NCI-H526 treated with DMSO at 0.1 percent for 48 hours (cell line): ENCODE measurements at regions not wholly inside any gene's neighbourhood (a gene's known extent, or its start where the extent isn't known, plus 50 kb on each side); places are given as distances from the start of the nearest gene placed in this dataset.
A peak's percentile ranks its signal among the peaks of the same experiment; 100 is the strongest.

Experiments
- DNase-seq: peaks from one replicate; lab custom pipeline; 2025; lab: John Stamatoyannopoulos, UW

GRCh38 chr15:98476559-98476958 lies 171.8 kb upstream of the IGF1R start:
- DNase-seq: no peak

GRCh38 chr15:98480844-98481243 lies 167.5 kb upstream of the IGF1R start:
- DNase-seq: no peak

- DNase-seq: no peak
These were observed 164.7 kb upstream of the IGF1R start for GRCh38 chr15:98483575-98484130.

- DNase-seq: no peak
These were observed 163.4 kb upstream of the IGF1R start for GRCh38 chr15:98484914-98485313.

- DNase-seq: no peak
These were observed 162.9 kb upstream of the IGF1R start for GRCh38 chr15:98485451-98485850.

GRCh38 chr15:98493966-98494511 lies 154.3 kb upstream of the IGF1R start:
- DNase-seq: no peak

- DNase-seq: no peak
These were observed 147.1 kb upstream of the IGF1R start for GRCh38 chr15:98501192-98501591.

GRCh38 chr15:98501632-98502031 lies 146.7 kb upstream of the IGF1R start:
- DNase-seq: no peak

- DNase-seq: no peak
These were observed 144.4 kb upstream of the IGF1R start for GRCh38 chr15:98503970-98504369.

GRCh38 chr15:98504998-98505397 lies 143.3 kb upstream of the IGF1R start:
- no peak for DNase-seq

- no peak for DNase-seq
These were observed 142.7 kb upstream of the IGF1R start for GRCh38 chr15:98505611-98506031.

GRCh38 chr15:98506172-98506571 lies 142.2 kb upstream of the IGF1R start:
- DNase-seq: no peak

- no peak for DNase-seq
These were observed 141.6 kb upstream of the IGF1R start for GRCh38 chr15:98506711-98507110.

- no peak for DNase-seq
These were observed 134.8 kb upstream of the IGF1R start for GRCh38 chr15:98513428-98513986.

- DNase-seq: no peak
These were observed 134.2 kb upstream of the IGF1R start for GRCh38 chr15:98514034-98514622.

GRCh38 chr15:98518823-98519561 lies 129.3 kb upstream of the IGF1R start:
- DNase-seq: peak; percentile 61

- no peak for DNase-seq
These were observed 128.4 kb upstream of the IGF1R start for GRCh38 chr15:98519767-98520550.

- no peak for DNase-seq
These were observed 126.2 kb upstream of the IGF1R start for GRCh38 chr15:98522127-98522526.

- DNase-seq: no peak
These were observed 124.3 kb upstream of the IGF1R start for GRCh38 chr15:98523912-98524662.

GRCh38 chr15:98524838-98525660 lies 123.3 kb upstream of the IGF1R start:
- DNase-seq: no peak

GRCh38 chr15:98525661-98526001 lies 122.7 kb upstream of the IGF1R start:
- no peak for DNase-seq
